NT2/D1 (cell line): ENCODE measurements at regions not wholly inside any gene's neighbourhood (a gene's known extent, or its start where the extent isn't known, plus 50 kb on each side); places are given as distances from the start of the nearest gene placed in this dataset.
"Not testable (repeated sequence)": the region's sequence is repeated elsewhere in the genome, so short reads cannot be mapped to it uniquely, and the experiment has no call there.

Experiments
- DNase-seq: peaks from one replicate; pipeline ENCODE4 v3.0.0-alpha.2; 2011; ENCODE audit warnings: low read depth, low spot score
- H3K27me3 ChIP-seq: 2 replicates; pipeline ENCODE4 v1.6.0; 2011; ENCODE audit warnings: mild to moderate bottlenecking; ENCODE audit not compliant: insufficient read length, insufficient read depth
- H3K36me3 ChIP-seq: 2 replicates; pipeline ENCODE4 v1.6.1; 2011; ENCODE audit warnings: mild to moderate bottlenecking, low read length, mixed read lengths; ENCODE audit not compliant: insufficient read depth, insufficient read length
- H3K4me1 ChIP-seq: 2 replicates; pipeline ENCODE4 v1.5.1; 2011; ENCODE audit not compliant: insufficient read depth, insufficient read length
- H3K4me3 ChIP-seq: 2 replicates; pipeline ENCODE4 v1.5.1; 2011; ENCODE audit warnings: low read depth; ENCODE audit not compliant: insufficient read length
- H3K9ac ChIP-seq: 2 replicates; pipeline ENCODE4 v1.6.0; 2011; ENCODE audit warnings: low read depth; ENCODE audit not compliant: insufficient read length
- H3K9me3 ChIP-seq: 2 replicates; pipeline ENCODE4 v1.5.1; 2011; ENCODE audit warnings: mild to moderate bottlenecking, low read length; ENCODE audit not compliant: insufficient read depth
- SUZ12 ChIP-seq: IDR thresholded peaks from 2 replicates; pipeline ENCODE4 v1.6.1; 2011; ENCODE audit not compliant: insufficient read length, insufficient read depth; ENCODE audit errors: extremely low read depth
- YY1 ChIP-seq: IDR thresholded peaks from 2 replicates; pipeline ENCODE4 v1.6.1; 2011; ENCODE audit not compliant: insufficient read length, insufficient read depth
- ZNF274 ChIP-seq: IDR thresholded peaks from 2 replicates; pipeline ENCODE4 v1.6.1; 2011; ENCODE audit warnings: mild to moderate bottlenecking, low read depth, low read length

- H3K27me3 ChIP-seq, H3K36me3 ChIP-seq, H3K4me3 ChIP-seq, DNase-seq, H3K9ac ChIP-seq, H3K9me3 ChIP-seq, H3K4me1 ChIP-seq: not testable (repeated sequence)
Observed at GRCh38 chr4:131883181-131883580, 1265.9 kb upstream of the PCDH10 start.

GRCh38 chr4:131925662-131926061 lies 1223.4 kb upstream of the PCDH10 start:
- not testable (repeated sequence) for H3K9me3 ChIP-seq, H3K4me1 ChIP-seq, H3K36me3 ChIP-seq, H3K9ac ChIP-seq, H3K4me3 ChIP-seq, H3K27me3 ChIP-seq, DNase-seq

GRCh38 chr4:131967646-131968045 lies 1181.4 kb upstream of the PCDH10 start:
- not testable (repeated sequence) for H3K9ac ChIP-seq, H3K4me3 ChIP-seq, DNase-seq, H3K4me1 ChIP-seq, H3K27me3 ChIP-seq, H3K9me3 ChIP-seq, H3K36me3 ChIP-seq

GRCh38 chr4:131974730-131975129 lies 1174.4 kb upstream of the PCDH10 start:
- H3K9ac ChIP-seq: no peak overlapping the region
- TF ChIP-seq SUZ12 (no peak), ZNF274 (no peak), YY1 (no peak)
- H3K4me1 ChIP-seq: no peaks in the 10 kb centered on the region
- H3K36me3 ChIP-seq: no peaks in the 10 kb centered on the region
- DNase-seq: no peak
- no peak overlapping the region for H3K4me3 ChIP-seq
- H3K27me3 ChIP-seq: no peaks in the 10 kb centered on the region
- peaks cover 7% of the 10 kb centered on the region; the same call in 1 of the 2 replicates for H3K9me3 ChIP-seq

GRCh38 chr4:131975276-131976132 lies 1173.6 kb upstream of the PCDH10 start:
- not testable (repeated sequence) for H3K36me3 ChIP-seq, H3K9me3 ChIP-seq, H3K9ac ChIP-seq, H3K4me1 ChIP-seq, DNase-seq, H3K27me3 ChIP-seq, H3K4me3 ChIP-seq

GRCh38 chr4:131976133-131977002 lies 1172.7 kb upstream of the PCDH10 start:
- not testable (repeated sequence) for H3K36me3 ChIP-seq, H3K9me3 ChIP-seq, H3K4me3 ChIP-seq, DNase-seq, H3K4me1 ChIP-seq, H3K9ac ChIP-seq, H3K27me3 ChIP-seq

- Histone ChIP-seq H3K27me3 (no peaks in the 10 kb centered on the region), H3K4me3 (no peak overlapping the region), H3K9me3 (peaks cover 7% of the 10 kb centered on the region; the same call in 1 of the 2 replicates), H3K36me3 (no peaks in the 10 kb centered on the region), H3K4me1 (no peaks in the 10 kb centered on the region), H3K9ac (no peak overlapping the region)
- DNase-seq: no peak
- TF ChIP-seq YY1: no peak
- no peak for TF ChIP-seq SUZ12
- TF ChIP-seq ZNF274: no peak
Observed at GRCh38 chr4:131978120-131978519, 1171.0 kb upstream of the PCDH10 start.

GRCh38 chr4:131989576-131989975 lies 1159.5 kb upstream of the PCDH10 start:
- DNase-seq: no peak
- Histone ChIP-seq H3K4me3 (no peak overlapping the region), H3K27me3 (no peaks in the 10 kb centered on the region), H3K9me3 (no peaks in the 10 kb centered on the region), H3K36me3 (no peaks in the 10 kb centered on the region), H3K4me1 (no peaks in the 10 kb centered on the region), H3K9ac (no peak overlapping the region)
- TF ChIP-seq SUZ12: no peak
- TF ChIP-seq ZNF274: no peak
